ENCODE measurements at regions not wholly inside any gene's neighbourhood (a gene's known extent, or its start where the extent isn't known, plus 50 kb on each side); places are given as distances from the start of the nearest gene placed in this dataset.

GRCh38 chr7:36080843-36081242 is 72.2 kb upstream of the EEPD1 start:
- TF ChIP-seq CBX8 (IDR thresholded peaks at IDR 0.05) (no peak), BCL3 (IDR thresholded peaks at IDR 0.05) (no peak), CTCF (IDR thresholded peaks at IDR 0.05) (no peak), CHD2 (IDR thresholded peaks at IDR 0.05; ENCODE audit: low read length, partially characterized antibody) (no peak), SREBF2 (IDR thresholded peaks at IDR 0.05) (no peak), SMC3 (IDR thresholded peaks at IDR 0.05) (no peak), JUNB (IDR thresholded peaks at IDR 0.05) (no peak), CHD4 (IDR thresholded peaks at IDR 0.05; ENCODE audit: borderline replicate concordance) (no peak), POLR2A (IDR thresholded peaks at IDR 0.05; ENCODE audit: low read length) (no peak), ESRRA (IDR thresholded peaks at IDR 0.05; ENCODE audit: borderline replicate concordance, low read length) (no peak), E2F6 (IDR thresholded peaks at IDR 0.05; ENCODE audit: borderline replicate concordance, low read depth) (no peak)
